Cerebellar cortex (tissue), 1 donor: ENCODE measurements at regions not wholly inside any gene's neighbourhood (a gene's known extent, or its start where the extent isn't known, plus 50 kb on each side); places are given as distances from the start of the nearest gene placed in this dataset.
"Not testable (repeated sequence)": the region's sequence is repeated elsewhere in the genome, so short reads cannot be mapped to it uniquely, and the experiment has no call there.

Experiments
- DNase-seq: peaks from one replicate; pipeline ENCODE4 v3.0.0-alpha.2; 2015; ENCODE audit warnings: low spot score

DNA sequence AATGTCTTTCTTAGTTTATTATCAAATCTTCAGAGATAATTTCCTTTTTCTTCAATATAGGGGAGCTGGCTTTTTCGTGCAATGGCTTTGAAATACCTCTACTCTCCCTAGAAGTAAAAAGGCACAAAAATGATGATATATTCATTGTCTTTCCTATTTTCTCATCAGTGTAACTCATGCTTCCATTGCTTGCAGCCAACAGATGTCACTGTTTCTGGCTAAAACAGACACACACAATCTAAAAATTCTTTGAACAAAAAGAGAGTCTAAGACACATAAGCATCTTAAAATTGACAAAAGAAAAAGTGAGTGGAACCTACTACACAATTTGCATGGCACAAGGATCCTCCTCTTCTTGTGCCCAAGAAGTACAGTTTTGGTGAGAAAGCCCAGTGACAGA, 448.7 kb upstream of the VRK2 start:
- no peak for DNase-seq

DNA sequence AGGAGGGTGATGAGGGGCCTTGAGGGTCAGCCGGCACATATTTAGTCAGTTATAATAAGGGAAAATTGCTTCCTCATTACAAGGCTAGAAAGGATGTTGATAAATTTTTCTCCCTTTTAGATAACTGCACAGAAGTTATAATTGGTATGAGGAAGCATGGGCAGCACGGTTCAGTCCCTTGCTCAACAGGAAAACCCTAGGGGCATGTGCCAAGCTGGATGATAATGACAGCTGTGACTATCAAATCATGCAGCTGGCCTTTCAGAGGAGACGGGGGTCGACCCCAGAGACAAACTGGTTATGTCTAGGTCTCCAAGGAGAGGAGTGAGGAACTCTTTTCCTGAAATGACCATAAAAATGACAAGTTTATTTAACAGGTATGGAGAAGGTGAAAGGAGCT, 448.1 kb upstream of the VRK2 start:
- DNase-seq = no peak

DNA sequence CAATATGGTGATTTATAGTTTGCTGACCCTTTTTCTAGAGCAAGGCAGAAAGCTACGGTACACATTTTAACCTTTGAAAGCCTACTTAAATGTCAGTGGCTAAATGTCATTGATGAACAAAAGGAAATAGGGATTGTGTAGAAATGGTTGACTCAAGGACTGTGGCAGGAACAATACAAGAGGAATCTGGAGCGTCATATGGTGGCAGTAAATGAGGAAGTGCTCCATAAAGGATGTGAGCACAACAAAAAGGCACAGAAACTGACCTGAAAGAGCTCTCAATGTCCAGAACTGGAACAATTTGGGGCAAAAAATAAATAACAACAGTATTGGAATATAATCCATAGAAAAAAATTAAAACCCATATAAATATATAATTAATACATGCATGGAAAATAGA, 443.9 kb upstream of the VRK2 start:
- no peak for DNase-seq

DNA sequence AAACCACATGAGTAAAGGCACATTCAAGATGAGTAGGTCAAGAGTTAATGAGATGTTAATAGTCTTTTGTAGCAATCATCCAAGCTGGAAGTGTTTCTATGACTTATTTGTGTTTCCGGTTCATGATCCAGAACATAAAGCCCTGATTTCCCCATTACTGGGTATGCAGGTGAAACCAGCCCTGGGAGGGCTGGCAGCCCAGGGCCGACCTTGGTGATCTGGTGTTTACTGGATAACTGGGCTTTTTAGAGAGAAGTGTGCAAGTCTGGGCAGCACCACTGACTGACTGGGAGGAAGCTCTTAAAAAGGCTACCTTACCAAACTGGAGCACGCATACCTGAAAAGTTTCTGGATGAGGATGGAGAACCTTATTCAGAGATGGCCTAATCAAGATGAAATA, 431.6 kb upstream of the VRK2 start:
- no peak for DNase-seq

DNA sequence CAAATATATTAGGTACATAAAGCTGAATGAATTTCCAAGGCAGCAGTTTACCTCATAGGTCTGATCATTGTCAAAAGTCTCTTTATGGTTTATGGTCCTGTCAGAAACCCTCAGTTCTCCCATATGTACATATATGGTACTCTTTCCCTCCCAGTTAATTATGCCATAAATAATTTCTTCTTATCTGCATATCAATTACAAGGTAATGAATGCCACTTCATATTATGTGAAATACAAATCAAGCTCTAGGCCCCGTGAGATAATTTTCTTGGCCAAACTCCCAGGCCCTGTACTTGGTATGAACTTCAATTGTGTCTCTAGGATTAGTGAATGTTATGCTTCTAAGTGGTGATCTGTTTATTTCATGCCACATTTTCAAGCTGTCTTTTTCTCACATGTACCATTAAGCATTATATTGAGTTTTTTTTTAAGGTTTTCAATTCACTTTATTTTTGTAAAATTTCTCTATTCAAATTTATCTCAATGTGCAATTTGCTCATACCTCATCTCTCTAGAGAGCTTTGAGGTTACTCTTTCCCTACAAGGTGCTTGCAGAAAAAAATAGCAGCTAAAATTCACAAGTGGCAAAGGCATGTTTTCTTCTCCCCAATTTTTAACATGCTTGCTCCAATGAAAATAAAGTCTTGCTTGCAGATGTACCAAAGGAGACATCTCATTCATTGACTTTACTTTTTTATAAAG, 430.6 kb upstream of the VRK2 start:
- DNase-seq = no peak

DNA sequence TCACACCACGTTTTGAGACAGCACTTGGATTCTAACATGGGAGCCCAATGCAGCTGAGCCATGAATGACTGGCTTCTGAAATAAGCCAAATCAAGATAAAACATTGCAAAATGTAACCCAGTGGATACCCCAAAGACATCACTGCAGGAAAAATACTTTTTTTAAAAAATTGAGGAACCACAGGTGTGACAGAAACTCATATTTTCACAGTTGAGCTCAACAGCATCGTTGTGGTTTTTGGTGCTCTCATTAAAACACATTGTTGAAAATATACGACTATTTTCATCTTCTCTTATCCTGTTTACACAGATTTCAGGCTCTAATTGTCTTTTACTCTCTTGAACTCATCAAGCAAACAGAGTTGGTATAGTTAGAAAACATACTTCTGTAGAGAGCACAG, 429.3 kb upstream of the VRK2 start:
- DNase-seq = no peak

DNA sequence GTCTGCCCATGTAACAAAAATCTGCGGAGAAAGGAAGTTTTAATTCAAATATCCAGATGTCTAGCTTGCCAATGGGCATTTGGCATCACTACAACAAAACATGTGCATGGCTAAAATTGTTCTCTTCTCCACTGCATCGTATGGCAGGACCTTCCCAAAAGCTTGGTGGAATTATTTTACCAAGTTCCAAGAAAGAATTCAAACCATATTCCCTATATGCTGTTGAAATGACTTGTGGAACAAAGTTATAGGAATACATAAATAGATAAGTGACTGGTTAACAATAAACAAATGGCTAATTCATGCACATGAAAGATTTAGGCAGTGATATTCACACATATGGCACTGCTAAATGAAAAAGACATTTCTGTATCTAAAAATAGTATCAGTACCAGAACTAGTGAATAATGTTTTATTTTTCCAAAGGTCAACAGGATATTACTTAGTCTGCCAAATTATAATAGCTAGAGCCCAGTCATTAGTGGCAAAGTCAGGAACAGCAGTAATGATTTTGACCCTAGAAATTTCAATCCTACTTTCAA, 425.4 kb upstream of the VRK2 start:
- no peak for DNase-seq

DNA sequence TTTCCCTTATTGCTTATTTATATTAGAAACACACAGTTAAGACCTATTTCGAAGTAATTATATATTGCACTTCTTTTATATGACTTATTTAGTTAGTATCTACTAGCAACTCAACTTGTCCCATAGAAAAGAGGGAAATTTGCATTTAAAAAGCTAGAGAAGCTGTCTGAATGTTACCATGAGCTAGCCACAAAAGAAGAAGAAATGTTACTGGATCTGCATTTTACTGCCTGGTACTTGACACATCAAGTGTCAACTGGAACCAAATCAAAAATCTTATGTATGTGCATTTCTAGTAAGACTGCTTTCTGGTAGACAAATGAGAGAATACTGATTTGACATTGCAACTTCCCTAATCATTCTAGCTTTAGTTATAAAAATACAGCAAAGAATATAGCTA, 424.6 kb upstream of the VRK2 start:
- no peak for DNase-seq

DNA sequence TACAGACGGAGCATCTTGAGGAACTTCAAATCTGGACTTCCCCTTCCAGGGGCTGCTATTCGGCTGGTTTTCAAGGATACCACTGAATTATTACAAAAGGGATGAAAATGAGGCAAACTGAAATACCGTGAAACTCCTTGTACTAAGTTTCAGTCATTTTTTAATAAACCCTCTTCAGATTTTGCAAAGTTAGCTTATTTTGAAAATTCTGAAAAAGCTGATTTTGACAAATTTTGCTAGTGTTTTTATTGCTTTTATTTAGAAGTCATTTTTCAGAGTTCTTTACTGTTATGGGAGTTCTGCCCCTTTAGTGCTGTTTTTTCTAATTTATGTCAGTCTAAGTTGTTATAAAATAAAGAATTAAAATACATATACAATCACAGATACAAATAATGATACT, 390.4 kb upstream of the VRK2 start:
- no peak for DNase-seq

DNA sequence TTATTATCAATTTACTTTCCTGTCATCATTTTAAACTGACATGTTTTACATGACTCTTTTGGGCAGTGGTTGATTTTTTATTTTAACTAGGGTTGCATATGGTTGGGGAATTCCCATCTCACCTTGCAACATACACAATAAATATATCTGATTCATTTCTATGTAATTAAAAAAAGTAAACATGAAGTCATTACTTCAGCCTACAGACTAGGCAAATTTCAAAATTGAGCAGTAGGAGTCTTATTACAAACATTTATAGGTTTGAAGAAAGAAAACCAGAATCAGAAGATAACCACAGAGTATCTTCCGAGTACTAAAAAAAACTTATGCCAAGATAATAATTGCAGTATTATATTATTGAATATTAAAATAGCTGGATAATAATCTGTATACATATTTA, 377.0 kb upstream of the VRK2 start:
- no peak for DNase-seq

DNA sequence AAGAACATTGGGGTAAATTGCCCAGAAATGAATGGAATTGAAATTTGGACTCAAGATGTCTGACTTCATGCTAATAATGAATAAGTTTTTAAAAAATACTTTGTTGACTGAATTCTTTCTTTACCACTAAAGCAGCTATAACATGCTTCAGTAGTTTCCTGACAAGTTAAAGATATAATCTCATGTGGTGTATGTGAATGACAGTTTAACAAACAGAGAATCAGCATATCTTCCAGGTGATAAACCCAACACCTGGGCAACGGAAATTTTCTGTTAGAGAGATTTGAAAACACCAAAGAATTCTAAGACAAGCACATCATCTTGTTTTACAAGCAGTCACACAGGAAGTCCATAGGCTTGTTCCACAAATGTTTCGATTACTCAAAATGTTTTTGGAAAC, 372.6 kb upstream of the VRK2 start:
- DNase-seq = no peak

DNA sequence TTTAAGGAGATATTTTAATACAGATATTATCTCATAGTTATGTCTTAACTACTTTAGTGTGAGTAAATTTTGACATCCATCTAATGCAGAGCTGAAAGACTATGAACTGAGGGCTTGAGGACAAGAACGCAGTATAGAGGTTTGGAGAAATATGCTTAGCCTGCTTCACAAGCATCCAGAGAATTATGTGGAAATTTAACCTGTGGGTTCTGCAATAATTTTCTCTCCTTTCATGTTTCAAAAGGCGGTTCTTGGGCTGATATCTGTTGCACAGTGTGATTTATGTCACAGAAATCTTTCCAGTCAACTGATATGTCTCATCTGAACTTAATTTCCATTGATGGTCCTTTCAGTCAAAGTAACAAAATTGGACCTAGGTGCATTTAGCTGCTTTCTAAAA, 371.9 kb upstream of the VRK2 start:
- no peak for DNase-seq

DNA sequence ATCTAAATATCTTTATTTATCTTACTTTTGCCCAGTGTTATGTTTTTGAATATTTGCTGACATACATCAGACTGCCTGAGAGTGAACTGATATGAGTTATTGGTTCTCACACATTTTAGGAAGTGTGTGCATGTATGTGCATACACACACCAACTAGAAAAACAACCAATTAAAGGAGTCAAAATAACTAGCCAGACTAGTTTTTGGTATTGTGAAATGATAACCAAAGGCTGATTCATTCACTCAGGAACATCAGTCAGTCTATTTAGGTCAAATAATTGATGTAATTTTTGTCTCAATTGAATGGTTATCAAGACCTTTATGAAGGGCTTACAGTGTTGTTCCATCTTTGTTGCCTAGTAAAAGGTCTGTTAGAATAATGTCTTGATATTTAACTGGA, 369.3 kb upstream of the VRK2 start:
- DNase-seq = no peak

DNA sequence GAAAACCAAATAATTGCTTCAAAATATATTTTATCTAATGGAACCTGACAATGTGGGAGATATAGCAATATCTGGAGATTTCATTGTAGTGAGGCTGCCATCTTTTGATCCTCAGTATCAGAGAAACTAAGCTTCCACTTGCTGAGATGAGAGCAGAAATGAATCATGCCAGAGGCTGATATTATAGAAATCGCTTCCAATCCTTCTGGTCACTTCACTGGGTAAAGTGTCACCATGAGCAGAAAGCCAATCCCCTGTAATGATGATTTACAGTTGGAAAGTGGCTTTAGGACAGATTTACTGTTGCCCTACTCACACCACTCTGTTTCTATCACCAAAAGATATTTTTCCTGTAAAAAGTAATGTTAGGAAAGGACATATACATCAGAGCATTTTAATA, 365.0 kb upstream of the VRK2 start:
- no peak for DNase-seq

DNA sequence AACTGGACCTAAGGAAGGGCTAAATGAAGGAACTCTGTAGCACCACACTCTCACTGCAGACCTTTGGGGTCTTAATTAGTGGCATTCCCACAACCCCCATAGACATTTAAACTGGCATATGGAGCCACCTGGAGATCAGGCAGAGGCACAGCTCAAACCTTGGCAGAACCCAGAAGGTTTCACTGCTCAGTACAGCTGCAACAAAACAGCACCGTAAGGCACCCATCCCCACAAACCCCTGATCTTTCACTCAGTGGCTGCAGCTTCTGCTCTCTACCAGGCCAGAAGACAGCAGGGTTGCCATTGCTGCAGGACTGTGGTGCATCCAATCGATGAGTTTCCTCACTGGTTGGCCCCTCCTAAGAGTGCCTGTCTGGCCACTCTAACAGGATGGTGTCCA, 361.6 kb upstream of the VRK2 start:
- DNase-seq = no peak

DNA sequence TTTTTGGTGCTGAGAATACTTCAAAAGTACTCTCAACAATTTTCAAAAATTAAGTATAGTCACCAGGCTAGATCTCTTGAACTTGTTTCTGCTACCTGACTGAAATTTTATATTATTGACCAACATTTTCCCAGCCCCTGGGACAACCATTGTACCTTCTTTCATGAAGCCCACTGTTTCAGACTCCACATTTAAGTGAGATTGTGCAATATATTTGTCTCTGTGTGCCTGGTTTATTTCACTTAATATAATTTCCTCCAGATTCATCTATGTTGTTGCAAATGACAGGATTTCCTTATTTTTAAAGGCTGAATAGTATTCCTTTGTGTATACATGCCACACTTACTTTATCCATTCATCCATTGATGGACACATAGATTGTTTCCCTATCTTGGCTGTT, 354.2 kb upstream of the VRK2 start:
- DNase-seq = no peak

DNA sequence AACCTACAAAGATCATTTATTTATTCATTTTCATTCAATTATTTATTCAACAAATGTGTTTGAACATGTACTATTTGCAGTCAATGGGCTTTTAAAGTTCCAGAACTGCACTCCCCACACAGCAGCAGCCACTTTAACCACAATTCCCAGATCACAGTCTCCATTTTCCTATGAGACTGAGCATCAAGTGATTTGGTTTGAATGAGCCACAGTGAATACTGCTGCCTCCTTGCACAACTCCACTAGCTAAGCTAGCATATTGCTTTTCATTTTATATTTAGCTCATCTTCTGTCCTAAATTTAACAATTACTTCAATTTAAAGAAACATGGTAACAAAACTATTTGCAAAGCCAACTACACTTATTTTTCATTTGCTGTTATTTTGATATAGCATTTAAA, 353.4 kb upstream of the VRK2 start:
- DNase-seq = no peak

DNA sequence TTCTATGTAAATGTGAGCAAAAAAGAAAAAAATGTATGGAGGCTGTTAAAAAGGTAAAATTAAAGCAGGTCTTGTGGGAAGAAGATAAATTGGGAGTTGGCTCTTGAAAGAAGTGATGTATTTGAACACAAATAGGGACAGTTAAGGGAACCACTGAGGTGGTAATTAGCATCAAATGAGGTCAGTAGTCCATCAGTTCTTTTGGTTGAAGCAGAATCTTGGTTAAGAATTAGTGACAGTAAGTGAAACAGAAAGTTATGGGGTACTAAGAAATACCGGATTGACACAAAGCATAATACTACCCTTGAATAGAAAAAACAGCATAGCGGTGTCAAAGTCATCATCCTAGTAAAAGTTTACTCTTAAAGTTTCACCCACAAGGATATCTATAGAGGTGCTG, 352.6 kb upstream of the VRK2 start:
- no peak for DNase-seq

DNA sequence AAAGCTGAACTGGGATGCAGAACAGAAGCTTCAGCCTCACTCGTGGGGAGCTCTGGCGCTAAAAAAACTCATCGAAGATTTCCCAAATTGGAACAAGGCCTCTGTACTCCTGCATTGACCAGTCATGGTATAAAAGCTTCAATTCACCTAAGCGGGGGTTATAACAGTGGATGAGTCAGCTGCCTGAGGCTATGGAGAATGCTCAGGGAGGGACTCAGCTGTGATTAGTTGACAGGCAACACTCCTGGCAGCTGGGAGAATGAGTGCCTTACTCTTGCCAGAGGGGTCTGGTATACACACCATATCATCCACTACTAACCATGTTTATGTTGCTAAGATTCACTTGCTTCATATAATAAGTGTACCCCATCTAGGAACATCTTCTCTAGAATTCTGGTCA, 350.6 kb upstream of the VRK2 start:
- DNase-seq = no peak

DNA sequence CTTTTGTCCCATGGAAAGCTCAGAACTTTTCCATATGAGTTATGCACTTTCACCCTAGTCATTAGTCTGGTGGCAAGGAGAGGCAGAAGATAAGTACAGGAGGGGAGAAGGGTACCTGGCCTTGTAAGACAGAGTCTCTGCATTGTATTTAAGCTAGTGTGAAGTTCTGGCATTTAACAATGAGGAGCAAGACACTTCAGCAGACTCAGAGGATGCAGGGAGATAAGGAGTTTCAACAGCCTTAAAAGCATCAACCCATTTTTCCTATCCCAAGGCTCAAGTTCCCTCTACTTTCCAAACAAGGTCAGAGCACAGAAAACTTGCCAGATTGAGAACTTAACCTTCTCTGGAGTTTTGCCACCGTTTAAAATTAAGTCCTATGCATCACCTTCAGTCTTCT, 348.2 kb upstream of the VRK2 start:
- no peak for DNase-seq

DNA sequence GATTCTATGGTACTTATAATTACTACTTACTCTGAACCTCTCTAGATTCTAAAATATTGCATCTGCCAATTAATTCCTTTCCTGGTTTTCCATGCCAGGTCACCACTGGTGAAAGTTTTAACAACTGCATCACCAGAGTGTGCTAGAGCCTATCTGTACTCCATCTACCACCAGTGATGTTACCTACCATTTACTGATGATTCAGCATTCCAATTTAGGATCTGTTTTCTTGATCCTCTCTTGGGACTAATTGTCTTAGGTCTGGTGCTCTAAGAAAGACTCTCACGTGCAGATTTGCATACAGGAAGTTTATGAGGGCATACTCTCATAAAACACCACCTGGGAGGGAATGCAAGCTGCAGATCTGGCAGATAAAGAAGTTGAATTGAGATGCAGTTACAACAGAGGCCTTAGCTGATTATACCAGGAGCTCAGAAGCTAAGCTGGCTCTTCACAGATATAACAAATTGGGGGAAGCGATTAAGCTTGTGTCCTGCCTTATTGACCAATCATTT, 347.6 kb upstream of the VRK2 start:
- DNase-seq = no peak

DNA sequence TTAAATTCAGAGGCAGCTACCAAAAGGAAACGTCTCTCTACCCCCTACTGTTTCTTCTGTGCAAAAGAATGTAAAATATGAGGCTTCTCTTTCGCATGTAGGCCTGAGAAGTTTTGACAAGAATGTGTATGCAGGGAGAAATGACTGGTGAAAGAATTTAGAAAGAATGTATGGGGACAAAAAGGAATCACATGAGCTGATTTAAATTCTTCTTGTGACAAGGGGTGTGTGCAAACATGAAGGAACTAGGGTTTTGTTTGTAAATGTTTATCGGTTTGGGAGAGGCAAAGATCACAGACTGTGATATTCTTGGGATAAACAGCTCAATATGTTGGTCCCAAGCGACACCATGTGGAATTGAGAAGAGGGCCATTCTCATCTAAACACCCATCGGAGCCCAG, 345.2 kb upstream of the VRK2 start:
- DNase-seq = no peak

DNA sequence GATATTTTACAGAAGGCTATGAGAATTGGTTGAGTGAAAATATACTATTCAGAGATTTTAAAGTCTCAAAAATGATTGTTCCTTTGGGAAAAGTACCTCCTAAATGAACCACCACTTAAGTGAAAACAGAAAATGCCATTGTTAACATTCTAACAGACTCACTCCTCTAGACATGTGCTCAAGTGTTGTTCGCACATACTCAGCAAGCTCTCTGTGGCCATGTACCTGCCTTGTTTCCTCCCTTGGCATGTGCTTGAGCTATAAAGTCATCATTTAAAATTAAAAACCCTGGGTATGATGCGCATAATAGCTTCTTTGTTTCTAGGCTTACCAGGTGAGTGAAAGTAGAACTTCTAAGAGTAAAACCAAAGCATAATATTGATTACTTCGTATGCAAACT, 343.2 kb upstream of the VRK2 start:
- DNase-seq = no peak

DNA sequence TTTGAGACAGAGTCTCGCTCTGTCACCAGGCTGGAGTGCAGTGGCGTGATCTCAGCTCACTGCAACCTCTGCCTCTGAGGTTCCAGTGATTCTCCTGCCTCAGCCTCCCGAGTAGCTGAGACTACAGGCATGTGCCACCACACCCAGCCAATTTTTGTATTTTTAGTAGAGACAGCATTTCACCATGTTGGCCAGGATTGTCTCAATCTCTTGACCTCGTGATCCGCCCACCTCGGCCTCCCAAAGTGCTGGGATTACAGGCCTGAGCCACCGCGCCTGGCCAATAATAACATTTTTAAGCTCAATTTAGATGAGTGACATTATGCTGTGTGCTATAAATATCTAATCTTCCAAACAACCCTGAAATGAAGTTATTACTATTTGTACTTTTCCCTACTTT, 338.8 kb upstream of the VRK2 start:
- not testable (repeated sequence) for DNase-seq
